Thyroid gland (tissue), 4 donors: ENCODE measurements at regions not wholly inside any gene's neighbourhood (a gene's known extent, or its start where the extent isn't known, plus 50 kb on each side); places are given as distances from the start of the nearest gene placed in this dataset.

Source experiments
- POLR2A ChIP-seq, 2 donors: fragments of 450-650 bp; IDR thresholded peaks; one replicate each; pipeline ENCODE4 v1.6.1; 2017; ENCODE audit warnings: antibody characterized with exemption in 2 of 2, mild to moderate bottlenecking in 2 of 2, moderate library complexity in 1 of 2
- TF ChIP-seq, protein P1 (sequence below), 6 experiments: fragments of 200-600 bp in 3 of 6; fragments of 450-650 bp in 3 of 6; sonication (generic) in 3 of 6; IDR thresholded peaks; one replicate each; pipeline ENCODE4 v1.5.1; 2016 to 2019; ENCODE audit warnings: antibody characterized with exemption in 6 of 6, mild to moderate bottlenecking in 2 of 6, inconsistent platforms in 1 of 6, moderate library complexity in 1 of 6

DNA sequence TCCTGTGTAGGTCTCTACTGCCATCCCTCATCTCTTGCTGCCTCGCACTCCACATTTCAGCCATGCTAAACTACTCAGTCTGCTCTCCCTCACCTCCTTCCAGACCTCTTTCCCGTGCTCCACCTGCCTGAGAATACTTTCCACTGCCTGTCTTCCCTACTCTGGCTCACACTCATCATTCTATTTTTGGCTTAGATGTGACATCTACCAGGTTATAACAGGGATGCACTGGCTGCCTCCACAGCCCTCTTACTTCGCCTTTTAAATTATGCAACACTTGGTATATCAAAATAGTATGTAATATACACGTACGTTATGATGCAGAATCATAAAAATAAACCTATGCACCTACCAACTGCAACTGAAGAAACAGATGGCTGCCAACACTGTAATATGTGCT lies 222.8 kb upstream of the DTNBP1 start:
- TF ChIP-seq, protein P1, sequence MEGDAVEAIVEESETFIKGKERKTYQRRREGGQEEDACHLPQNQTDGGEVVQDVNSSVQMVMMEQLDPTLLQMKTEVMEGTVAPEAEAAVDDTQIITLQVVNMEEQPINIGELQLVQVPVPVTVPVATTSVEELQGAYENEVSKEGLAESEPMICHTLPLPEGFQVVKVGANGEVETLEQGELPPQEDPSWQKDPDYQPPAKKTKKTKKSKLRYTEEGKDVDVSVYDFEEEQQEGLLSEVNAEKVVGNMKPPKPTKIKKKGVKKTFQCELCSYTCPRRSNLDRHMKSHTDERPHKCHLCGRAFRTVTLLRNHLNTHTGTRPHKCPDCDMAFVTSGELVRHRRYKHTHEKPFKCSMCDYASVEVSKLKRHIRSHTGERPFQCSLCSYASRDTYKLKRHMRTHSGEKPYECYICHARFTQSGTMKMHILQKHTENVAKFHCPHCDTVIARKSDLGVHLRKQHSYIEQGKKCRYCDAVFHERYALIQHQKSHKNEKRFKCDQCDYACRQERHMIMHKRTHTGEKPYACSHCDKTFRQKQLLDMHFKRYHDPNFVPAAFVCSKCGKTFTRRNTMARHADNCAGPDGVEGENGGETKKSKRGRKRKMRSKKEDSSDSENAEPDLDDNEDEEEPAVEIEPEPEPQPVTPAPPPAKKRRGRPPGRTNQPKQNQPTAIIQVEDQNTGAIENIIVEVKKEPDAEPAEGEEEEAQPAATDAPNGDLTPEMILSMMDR (IDR thresholded peaks at IDR 0.05): no peak
- TF ChIP-seq POLR2A (IDR thresholded peaks at IDR 0.05): no peak
